Endothelial cell of umbilical vein (primary cell): ENCODE measurements at regions not wholly inside any gene's neighbourhood (a gene's known extent, or its start where the extent isn't known, plus 50 kb on each side); places are given as distances from the start of the nearest gene placed in this dataset.

Experiments
- BruUV-seq: library from RNA; stranded (reverse); fragments of 400-500 nt; replicated peaks from 2 replicates; lab custom pipeline; 2021; lab: Mats Ljungman, UMichigan
- CTCF ChIA-PET: fragments of 300-600, 350-600 bp; sonication (Branson Sonifier 250); formaldehyde crosslinking; loops from one replicate; lab custom pipeline; 2021; ENCODE audit warnings: antibody characterized with exemption, inconsistent platforms; lab: Charles Lee
- POLR2A ChIA-PET: fragments of 300-600, 350-600 bp; sonication (Branson Sonifier 250); formaldehyde crosslinking; loops from one replicate; lab custom pipeline; 2021; ENCODE audit warnings: antibody characterized with exemption, inconsistent platforms; lab: Charles Lee
- DNase-seq: peaks from one replicate; pipeline ENCODE4 v3.0.0-alpha.2; 2011; ENCODE audit warnings: low read depth, low spot score
- FAIRE-seq: peaks from 2 replicates; lab custom pipeline; 2011; peaks lifted over from hg19 to GRCh38; lab: Jason Lieb, UNC
- H2AFZ ChIP-seq: 2 replicates; pipeline ENCODE4 v1.6.0; 2012; ENCODE audit warnings: low read depth, low read length, control low read depth, inconsistent platforms
- H3K27ac ChIP-seq: 2 replicates; pipeline ENCODE4 v1.5.1; 2011; ENCODE audit warnings: low read depth, mild to moderate bottlenecking, control low read depth, low read length, moderate library complexity; ENCODE audit not compliant: insufficient read depth
- H3K27me3 ChIP-seq, 2 experiments: 2 replicates each; pipeline versions ENCODE4 v1.6.0 to v1.6.1; 2011; ENCODE audit warnings: low read length in 2 of 2, mixed read lengths in 1 of 2; ENCODE audit not compliant: control insufficient read depth in 2 of 2, insufficient read depth in 2 of 2
- H3K36me3 ChIP-seq, 2 experiments: 2 replicates in 1 of 2; 3 replicates in 1 of 2; pipeline ENCODE4 v1.5.1; 2011; ENCODE audit warnings: low read length in 2 of 2, mild to moderate bottlenecking in 1 of 2, moderate library complexity in 1 of 2; ENCODE audit not compliant: control insufficient read depth in 2 of 2, insufficient read depth in 2 of 2; ENCODE audit errors: extremely low read depth in 1 of 2
- H3K4me1 ChIP-seq: 3 replicates; pipeline ENCODE4 v1.5.1; 2011; ENCODE audit warnings: mild to moderate bottlenecking, low read length; ENCODE audit not compliant: control insufficient read depth, insufficient read depth; ENCODE audit errors: extremely low read depth
- H3K4me2 ChIP-seq: 2 replicates; pipeline ENCODE4 v1.6.1; 2011; ENCODE audit warnings: low read length, control low read depth, mixed read lengths; ENCODE audit not compliant: insufficient read depth
- H3K4me3 ChIP-seq, 3 experiments: fragments of 200-600 bp in 1 of 3; sonication (generic), shearing (Covaris generic) in 1 of 3; replicated peaks in 1 of 3; 2 replicates each; pipeline ENCODE4 v1.5.1; 2011 to 2016; ENCODE audit warnings: control low read depth in 3 of 3, low read length in 3 of 3, mild to moderate bottlenecking in 2 of 3, inconsistent platforms in 1 of 3, low read depth in 1 of 3, moderate library complexity in 1 of 3; ENCODE audit not compliant: insufficient read depth in 1 of 3
- H3K79me2 ChIP-seq: 2 replicates; pipeline ENCODE4 v1.6.0; 2012; ENCODE audit warnings: low read length, inconsistent platforms; ENCODE audit not compliant: control insufficient read depth, insufficient read depth
- H3K9ac ChIP-seq: replicated peaks from 2 replicates; pipeline ENCODE3; 2011; ENCODE audit warnings: low read length, control low read depth; ENCODE audit not compliant: insufficient read depth; ENCODE audit errors: extremely low read depth
- H3K9me1 ChIP-seq: replicated peaks from 3 replicates; pipeline ENCODE4 v1.6.0; 2011; ENCODE audit warnings: mild to moderate bottlenecking, low read length; ENCODE audit not compliant: control insufficient read depth, insufficient read depth; ENCODE audit errors: extremely low read depth
- H3K9me3 ChIP-seq: replicated peaks from 2 replicates; pipeline ENCODE4 v1.5.1; 2012; ENCODE audit warnings: low read length, inconsistent platforms; ENCODE audit not compliant: control insufficient read depth, insufficient read depth
- H4K20me1 ChIP-seq: replicated peaks from 2 replicates; pipeline ENCODE3; 2011; ENCODE audit warnings: mild to moderate bottlenecking, low read length; ENCODE audit not compliant: control insufficient read depth, insufficient read depth; ENCODE audit errors: extremely low read depth
- CTCF ChIP-seq, 2 donors: IDR thresholded peaks; 1 replicate in 1 of 2; 2 replicates in 1 of 2; pipeline ENCODE4 v1.5.1; 2011; ENCODE audit warnings: low read length in 2 of 2, mild to moderate bottlenecking in 2 of 2, moderate library complexity in 2 of 2, control low read depth in 1 of 2, inconsistent platforms in 1 of 2, low read depth in 1 of 2; ENCODE audit not compliant: insufficient read depth in 1 of 2; ENCODE audit errors: extremely low read depth in 1 of 2
- EZH2 ChIP-seq: IDR thresholded peaks from 2 replicates; pipeline ENCODE4 v1.6.1; 2012; ENCODE audit warnings: borderline replicate concordance, low read depth, mild to moderate bottlenecking, moderate library complexity, low read length, inconsistent platforms; ENCODE audit not compliant: severe bottlenecking
- FOS ChIP-seq: IDR thresholded peaks from 2 replicates; pipeline ENCODE4 v1.6.1; 2011; ENCODE audit warnings: mild to moderate bottlenecking, low read length, moderate library complexity, borderline replicate concordance; ENCODE audit not compliant: insufficient read depth
- GATA2 ChIP-seq: IDR thresholded peaks from 2 replicates; pipeline ENCODE4 v1.7.0; 2011; ENCODE audit warnings: low read depth, mild to moderate bottlenecking, moderate library complexity, mixed read lengths, low read length; ENCODE audit not compliant: insufficient read length, insufficient read depth
- JUN ChIP-seq: IDR thresholded peaks from 2 replicates; pipeline ENCODE4 v1.6.1; 2011; ENCODE audit warnings: borderline replicate concordance, low read depth; ENCODE audit not compliant: insufficient read length, insufficient read depth
- MAX ChIP-seq: IDR thresholded peaks from 2 replicates; pipeline ENCODE4 v1.6.1; 2011; ENCODE audit not compliant: insufficient read depth, insufficient read length
- MYC ChIP-seq: IDR thresholded peaks from one replicate; pipeline ENCODE4 v1.6.1; 2011; ENCODE audit warnings: mild to moderate bottlenecking, low read depth, low read length
- POLR2A ChIP-seq: IDR thresholded peaks from 2 replicates; pipeline ENCODE4 v1.6.1; 2012; ENCODE audit warnings: low read depth, mild to moderate bottlenecking, control low read depth, low read length
- POLR2AphosphoS5 ChIP-seq: IDR thresholded peaks from 2 replicates; pipeline ENCODE4 v1.6.1; 2012; ENCODE audit warnings: low read depth, mild to moderate bottlenecking, control low read depth, low read length, moderate library complexity; ENCODE audit not compliant: insufficient read depth
- dilution Hi-C: fragments of 300-500 bp; cut with MboI; formaldehyde crosslinking; loops from one replicate; pipeline ENCODE4 v1.15.0; 2019; ENCODE audit warnings: low sequenced_read_pairs; ENCODE audit not compliant: extremely low pct_ligation_motif_present
- intact Hi-C: fragments of 100-400 bp; cut with micrococcal nuclease; formaldehyde crosslinking; loops from one replicate; pipeline ENCODE4 v1.10.0; 2022

- DNase-seq (no peak), FAIRE-seq (no peak)
- no peaks in the 10 kb centered on the region for H3K9me1 ChIP-seq
- no peaks in the 10 kb centered on the region for H3K79me2 ChIP-seq
- H2AFZ ChIP-seq = no peak overlapping the region
- TF ChIP-seq POLR2AphosphoS5 = no peak
- no peak for TF ChIP-seq FOS
- no peak for TF ChIP-seq EZH2
- no peak for TF ChIP-seq MAX
- TF ChIP-seq CTCF (IDR thresholded peaks at IDR 0.05; ENCODE audit: extremely low read depth in 1 of 2, insufficient read depth in 1 of 2, low read depth in 1 of 2, low read length in 2 of 2) = no peak
- no peak for TF ChIP-seq MYC
- no peak for TF ChIP-seq GATA2
- TF ChIP-seq POLR2A = no peak
- TF ChIP-seq JUN = no peak
- no peaks in the 10 kb centered on the region for H4K20me1 ChIP-seq
- BruUV-seq = no TSS peak
- CTCF ChIA-PET = interaction anchor here (1.0 kb wide), 1 partner anchor 1080 kb away, joined by 3 read pairs; no protein-coding TSS in a partner anchor
- intact Hi-C loops = no loop called here
- dilution Hi-C loops = no loop called here
- no peaks in the 10 kb centered on the region for H3K4me1 ChIP-seq
- H3K27me3 ChIP-seq = peaks cover 0 to 8% of the 10 kb centered on the region in 2 experiments
- no peak overlapping the region for H3K9ac ChIP-seq
- H3K36me3 ChIP-seq = no peaks in the 10 kb centered on the region
- no peak overlapping the region for H3K4me3 ChIP-seq
- H3K9me3 ChIP-seq = no peaks in the 10 kb centered on the region
- POLR2A ChIA-PET = no interaction called here
- no peak overlapping the region for H3K4me2 ChIP-seq
- no peak overlapping the region for H3K27ac ChIP-seq
Measured at GRCh38 chr15:70558406-70559264, 204.7 kb downstream of the UACA start.
